SKM-1 treated with dmso at 0.1 percent for 144 hours (cell line): ENCODE measurements at regions not wholly inside any gene's neighbourhood (a gene's known extent, or its start where the extent isn't known, plus 50 kb on each side); places are given as distances from the start of the nearest gene placed in this dataset.

Experiments
- DNase-seq: peaks from one replicate; lab custom pipeline; 2025; ENCODE audit not compliant: unreplicated experiment; lab: John Stamatoyannopoulos, UW

DNA sequence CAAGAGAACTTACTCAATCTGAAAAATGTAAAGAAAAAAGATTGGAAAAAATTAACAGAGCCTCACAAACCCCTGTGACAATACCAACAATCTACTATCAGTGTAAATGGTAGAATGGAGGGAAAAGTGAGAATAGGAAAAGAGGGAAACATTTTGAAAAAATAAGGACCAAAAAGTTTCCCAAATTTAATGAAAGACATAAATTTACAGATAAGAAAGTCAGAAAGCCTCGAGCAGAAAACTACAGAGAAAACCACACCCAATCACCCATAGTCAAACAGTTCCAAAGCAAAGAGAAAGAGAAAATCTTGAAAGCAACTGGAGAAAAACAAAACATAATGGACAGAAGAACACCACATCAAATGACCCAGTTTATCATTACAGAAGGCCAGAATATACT is 142.7 kb upstream of the DIO3 start:
- no peak for DNase-seq

DNA sequence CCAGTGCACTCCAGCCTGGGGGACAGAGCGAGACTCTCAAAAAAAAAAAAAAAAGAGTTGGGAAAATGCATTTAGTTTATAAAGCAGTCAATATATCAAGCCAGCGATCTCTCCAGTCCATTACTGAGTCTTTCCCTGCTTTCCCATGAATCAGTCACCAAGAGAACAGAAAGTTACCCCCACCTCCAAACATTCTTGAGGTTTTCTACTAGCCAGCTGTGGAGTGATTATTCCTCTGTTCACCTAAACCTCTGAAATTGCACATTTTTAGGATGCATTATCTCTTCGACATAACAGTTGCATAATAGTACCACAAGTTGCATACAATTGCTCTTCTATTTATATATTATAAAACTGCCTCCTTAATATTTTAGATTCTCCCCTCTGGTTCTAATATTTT is 134.8 kb upstream of the DIO3 start:
- no peak for DNase-seq

DNA sequence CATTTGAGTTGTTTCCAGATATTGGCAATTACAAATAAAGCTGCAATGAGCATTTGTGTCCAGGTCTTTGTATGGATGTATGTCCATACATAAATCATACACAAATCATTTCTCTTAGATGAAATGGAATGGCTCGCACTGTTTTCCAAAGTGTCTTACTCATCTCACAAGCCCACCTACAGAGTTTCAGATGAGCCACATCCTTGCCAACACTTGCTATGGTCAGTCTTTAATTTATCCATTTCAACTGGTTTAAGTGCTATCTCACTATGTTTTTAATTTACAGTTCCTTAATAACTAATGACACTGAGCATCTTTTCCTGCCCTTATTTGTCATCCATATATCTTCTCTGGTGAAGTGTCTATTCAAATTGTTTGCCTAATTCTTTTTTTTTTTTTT is 132.9 kb upstream of the DIO3 start:
- no peak for DNase-seq

DNA sequence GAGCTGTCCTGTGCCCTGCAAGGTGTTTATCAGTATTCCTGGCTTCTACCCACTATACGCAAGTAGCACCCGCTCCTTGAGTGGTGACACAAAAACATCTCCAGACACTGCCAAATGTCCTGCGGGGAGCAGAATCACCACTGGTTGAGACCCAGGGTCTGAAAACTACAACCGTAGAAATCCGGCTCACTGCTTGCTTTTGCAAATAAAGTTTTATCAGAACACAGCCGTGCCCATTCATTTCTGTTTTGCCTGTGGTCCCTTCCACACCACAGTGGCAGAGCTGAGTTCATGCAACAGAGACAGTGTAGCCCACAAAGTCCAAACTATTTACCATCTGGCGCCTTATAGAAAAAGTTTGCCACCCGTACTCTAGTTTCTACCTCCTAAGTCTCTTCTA is 125.7 kb upstream of the DIO3 start:
- DNase-seq = no peak

DNA sequence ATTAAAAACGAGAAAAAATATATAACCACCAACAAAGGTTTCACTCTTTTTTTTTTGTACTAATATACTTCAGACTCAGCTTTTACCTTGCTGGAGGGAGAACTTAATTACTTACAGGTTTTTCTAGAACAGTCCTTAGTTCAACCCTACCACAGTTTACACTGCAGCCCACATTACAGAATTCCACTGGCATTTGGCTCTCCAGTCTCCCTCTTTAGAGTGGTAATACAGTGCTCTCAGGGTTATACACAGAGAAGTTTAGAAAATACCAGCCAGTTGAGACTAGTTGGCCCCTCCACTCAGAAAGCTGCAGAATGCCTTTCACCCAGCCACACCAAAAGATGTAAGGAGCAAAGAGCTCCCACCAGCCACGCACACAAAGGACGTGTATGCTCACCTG is 122.3 kb upstream of the DIO3 start:
- DNase-seq = no peak

DNA sequence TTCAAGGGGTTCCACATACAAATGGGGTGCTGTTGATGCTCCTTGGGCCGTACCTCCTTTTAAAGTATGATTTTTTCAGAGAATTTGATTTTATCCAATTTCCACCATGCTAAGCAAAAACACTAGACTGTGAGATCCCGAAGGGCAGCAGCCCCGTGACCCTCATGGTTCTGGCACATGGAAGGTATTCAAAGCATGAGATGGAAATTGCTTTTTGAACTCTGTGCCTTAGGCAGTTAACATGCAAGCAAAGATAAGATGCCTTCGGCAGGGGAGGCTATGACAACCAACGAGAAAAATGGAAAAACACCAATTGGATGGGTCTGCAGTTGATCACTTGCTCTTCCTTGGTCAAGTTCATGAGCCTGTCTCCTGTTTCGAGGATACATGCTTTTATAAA is 120.8 kb upstream of the DIO3 start:
- no peak for DNase-seq

DNA sequence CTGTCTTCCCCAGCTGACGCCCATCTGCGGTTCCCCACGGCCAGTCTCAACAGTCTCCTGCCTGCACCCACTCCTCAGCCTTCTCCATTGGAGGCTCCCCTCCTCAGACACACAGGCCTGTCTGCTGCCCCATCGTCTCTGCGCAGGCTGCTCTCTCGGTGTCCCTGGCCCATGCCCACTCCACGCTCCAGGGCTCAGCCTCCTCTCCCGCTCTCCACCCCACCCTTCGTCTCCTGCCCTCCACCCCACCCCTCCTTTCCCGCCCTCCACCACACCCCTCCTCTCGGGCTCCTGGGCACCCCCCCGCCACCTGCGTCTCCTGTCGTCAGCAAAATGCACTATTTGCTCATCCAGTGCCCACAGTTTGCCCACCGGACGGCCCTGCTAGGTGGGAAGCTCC is 119.6 kb upstream of the DIO3 start:
- no peak for DNase-seq

DNA sequence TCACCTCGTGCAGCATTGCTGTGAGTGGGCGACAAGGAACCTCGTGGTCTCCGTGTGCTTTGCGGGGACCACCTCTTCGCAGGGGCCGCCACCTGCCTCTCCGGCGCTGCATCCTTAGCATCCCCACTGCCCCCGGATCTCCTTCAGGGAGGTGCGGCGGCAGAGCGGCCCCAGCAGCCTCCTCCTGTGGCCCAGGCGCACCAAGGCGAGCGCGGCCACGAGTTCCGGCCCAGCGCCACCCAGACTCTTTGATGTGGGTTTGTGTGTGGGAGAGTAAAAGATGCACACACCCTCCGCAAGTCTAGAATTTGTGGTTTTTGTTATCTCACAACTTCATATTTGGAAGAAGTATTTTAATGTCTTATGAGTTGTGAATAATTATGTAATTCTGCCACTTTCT is 118.8 kb upstream of the DIO3 start:
- DNase-seq = no peak

DNA sequence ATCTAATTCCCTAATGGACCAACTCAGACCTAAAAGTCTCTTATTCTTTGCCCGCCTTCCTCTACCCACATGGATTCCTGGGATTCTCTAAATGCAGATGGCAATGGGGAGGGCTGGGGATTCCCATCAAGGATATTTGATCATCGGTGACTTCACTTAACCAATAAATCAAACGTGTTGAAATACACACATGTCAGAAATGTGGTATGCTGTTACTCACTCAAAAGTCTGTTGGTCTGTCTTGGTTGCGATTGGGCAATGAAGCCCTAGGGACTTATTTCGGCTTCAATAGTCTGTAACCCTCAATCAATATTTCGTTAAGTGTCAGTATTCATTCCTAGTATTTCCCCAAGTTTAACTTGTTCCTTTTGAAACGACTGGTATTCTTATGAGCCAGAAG is 117.2 kb upstream of the DIO3 start:
- DNase-seq = no peak

DNA sequence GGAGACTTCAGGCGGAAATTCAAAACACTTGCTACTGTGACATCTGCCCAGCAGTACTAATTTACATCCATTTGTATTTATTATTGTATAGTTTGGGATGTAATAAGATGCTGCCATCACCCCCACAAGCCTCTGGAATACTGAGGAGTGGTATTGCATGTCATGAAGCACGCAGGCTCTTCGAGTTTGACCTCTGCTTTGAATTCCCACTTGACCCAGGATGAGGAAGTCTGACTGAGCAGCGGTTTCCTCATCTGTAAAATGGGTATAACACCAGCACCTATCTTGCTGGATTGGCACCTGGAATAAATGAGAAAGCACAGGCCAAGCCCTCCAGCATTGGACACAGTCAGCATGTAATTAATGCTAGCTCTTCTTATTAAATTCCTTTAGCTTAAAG is 116.0 kb upstream of the DIO3 start:
- no peak for DNase-seq

DNA sequence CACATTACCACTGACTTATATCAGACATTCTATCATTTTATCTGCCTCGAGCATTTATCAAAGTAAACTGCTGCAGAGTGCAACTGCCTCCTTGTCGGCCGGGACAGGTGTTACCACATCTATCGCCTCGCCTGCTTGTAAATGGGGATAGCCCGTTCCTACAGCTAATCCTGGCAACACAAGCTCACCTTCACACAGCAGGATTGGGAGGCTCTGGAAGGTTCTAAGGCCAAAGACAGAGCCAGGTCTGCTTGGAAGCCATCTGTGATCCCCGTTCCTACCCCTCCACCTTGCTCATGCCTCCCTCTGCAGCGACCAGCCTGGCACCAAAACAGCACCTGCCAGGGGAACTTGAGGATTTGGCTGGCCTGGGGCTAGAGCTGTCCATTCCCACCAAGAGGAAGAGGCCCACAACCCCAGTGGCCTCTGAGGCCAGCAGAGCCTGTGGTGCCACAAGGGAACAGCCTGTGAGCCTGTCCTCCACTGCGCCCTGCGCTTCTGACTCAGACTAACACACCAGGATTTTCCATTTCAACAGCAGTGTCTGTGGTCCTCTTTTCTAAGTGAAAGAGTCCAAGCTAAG is 114.8 kb upstream of the DIO3 start:
- DNase-seq = no peak

DNA sequence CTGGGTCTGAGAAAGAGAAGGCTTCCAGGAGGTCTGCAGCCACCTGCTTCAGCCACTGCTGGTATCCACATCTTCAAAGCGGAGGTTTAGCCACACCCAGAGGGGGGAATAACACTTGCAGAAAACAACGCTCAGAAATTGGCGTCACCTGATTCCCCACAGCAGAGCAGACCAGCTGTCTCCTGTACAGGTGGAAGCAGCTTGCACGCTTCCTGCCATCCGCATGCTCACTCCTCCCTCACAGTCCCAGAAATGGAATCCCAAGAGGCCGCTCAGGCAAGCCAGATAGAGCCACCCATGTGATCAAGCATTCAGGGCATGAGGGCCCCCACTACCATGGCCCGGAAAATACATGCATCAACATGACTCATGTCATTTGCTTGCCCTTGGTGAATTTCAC is 112.2 kb upstream of the DIO3 start:
- no peak for DNase-seq

DNA sequence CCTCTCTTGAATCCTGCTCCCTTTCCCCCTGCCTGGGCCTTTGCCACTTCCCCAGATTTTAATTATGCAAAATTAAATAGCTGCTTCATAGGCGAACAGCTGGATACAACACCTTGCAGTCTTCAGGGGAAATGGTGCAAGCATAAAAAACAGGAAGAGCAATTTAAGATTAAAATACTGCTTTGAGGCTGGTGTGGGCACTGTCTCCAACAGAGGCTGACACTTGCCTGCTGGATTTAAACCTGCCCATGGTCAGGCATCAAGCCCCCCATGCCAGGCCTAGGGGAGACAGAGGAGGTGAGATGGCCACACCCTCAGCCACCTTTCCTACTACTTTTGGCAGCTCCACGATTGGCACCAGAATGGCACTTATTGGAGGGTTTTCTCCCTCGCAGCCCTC is 110.1 kb upstream of the DIO3 start:
- DNase-seq = no peak

DNA sequence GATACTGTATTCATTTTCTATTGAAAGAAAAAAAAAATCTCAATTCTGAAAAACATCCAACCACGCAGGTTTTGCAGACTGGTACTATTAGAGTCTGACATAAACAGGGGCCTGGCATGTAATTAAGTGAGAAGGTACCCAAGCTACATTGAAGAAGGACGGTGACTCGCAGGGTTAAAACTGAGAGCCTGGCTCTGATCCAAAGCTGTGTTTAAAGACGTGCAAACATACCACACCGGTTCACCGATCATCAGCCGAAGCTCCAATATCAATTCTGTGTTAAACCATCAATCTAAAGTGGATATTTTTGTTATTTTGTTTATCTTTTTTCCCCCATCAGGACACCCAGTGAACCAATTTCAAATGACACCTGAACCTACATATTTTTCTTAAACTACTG is 108.1 kb upstream of the DIO3 start:
- DNase-seq = no peak

DNA sequence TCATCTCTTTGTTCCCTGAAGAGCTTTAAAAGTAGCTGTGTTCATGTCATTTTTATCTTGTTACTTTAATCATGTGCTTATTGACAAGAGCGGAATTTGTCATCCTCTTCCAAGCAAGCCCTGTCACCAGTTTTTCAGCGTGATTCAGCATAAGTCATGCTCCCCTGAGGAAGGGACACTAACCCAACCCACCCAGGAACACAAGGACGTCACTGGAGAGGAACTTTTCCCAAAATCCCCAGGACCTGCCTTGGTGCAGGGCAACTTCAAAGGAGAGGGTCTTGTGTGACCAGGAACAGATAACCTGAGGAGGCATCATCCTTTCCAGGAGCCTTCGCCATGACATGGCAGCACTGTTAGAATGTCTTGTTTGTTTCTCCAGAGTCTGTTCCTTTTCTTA is 107.1 kb upstream of the DIO3 start:
- no peak for DNase-seq

DNA sequence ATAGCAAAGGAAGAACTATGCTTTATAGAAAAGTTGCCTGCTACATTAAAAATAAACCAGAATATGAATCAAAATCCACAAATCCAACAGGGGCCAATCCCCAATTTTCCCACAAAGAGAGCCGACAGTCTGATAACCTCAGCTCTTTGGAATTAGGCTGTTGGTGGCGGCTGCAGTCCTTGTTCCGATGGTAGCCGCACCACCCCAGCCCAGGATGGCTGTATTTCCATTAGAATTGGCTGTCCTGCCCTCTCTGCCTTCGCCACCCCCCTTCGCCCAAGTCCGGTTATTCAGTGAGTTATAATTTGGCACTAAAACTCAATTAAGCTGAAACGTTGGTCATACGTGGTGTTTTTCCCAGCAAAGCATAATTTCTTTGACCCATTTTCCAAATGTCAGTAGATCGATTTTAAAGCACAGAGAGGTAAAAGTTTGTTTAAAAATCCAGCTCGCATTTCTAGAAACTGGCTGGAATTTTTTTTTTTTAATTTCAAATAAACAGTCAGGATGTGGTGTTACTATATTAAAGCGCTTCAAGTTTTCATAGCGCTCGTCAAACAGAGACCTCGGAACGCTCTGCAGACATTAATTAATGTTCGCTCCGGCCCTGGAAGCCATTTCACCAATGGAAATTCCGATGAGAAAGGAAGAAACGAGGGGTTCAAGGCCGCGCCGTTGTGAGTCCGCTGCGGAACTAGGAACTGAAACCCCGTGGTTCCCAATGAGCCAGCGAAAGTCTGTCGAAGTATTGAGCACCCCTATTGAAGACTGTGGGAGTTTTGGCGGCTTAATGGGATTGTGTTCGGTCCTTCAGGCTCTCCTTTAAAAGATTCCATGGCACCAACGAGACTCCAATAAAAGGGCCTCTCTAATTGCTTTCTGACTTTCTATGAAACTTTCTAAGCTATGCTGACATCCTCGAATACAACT is 104.8 kb upstream of the DIO3 start:
- no peak for DNase-seq

DNA sequence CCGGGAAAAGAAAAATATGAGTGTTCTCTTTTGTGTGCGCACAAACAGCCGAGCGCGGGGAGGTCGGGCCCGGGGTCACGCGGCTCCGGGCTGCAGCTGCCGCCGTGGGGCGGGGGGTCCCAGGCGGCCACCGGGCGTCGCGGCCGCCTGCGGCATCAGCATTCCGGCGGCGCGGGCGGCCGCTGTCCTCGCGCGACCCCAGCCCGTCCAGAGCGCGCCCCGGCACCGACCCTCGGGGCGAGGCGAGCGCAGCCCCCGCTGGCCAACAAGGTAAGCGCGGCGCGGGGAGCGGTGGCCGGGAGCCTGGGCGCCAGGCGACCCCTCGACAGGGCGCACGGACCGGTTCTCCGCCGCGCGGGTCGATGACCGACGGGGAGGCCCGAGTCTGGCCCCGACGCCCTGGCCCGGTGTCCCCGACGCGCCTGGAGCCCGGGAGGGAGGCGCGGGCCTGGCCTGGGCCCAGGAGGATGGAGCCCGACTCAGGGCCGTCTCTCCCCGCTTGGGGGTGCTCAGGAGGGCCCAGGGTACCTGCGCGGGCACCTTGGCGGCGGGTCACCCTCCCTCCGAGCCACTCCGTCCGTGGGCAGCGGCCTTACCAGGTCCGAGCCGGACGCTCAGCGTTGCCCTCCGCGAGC is 103.9 kb upstream of the DIO3 start:
- DNase-seq = no peak

DNA sequence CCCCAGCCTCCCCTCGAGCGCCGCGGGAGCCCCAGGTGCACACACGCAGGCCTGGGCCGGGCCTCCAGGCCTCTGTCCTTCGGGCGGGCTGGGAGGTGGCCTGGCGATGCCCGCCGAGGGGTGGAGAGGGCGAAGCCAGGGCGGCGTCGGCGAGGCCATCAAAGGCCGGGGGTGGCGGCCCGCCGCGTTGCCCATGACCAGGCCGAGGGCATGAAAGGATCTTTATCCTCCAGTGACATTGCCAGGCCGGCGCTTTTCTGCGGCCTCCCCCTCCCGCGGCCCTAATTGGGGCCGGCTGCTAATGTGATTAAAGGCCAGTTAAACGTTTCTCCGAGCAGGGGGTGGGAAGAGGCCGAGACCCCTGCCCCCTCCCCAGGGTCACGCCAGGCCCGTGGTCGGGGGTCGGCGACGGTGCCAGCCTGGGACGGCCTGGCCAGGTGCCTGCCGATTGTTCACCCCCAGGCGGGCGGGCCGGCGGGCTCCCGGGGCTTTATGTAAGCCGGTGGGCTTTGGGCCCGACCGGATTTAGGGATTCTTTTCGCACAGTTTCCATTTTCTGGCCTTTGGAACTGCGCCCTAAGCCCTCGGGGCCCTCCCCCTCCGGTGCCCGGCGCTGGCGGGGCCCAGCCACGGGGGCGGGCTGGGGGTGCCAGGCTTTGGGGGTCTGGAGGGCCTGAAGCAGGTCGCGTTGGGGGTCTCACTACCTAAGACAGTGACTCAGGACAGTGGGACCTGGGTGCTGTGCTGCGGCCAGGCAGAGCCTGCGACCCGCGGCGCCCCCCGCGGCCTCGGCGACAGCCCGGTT is 103.2 kb upstream of the DIO3 start:
- DNase-seq = no peak

DNA sequence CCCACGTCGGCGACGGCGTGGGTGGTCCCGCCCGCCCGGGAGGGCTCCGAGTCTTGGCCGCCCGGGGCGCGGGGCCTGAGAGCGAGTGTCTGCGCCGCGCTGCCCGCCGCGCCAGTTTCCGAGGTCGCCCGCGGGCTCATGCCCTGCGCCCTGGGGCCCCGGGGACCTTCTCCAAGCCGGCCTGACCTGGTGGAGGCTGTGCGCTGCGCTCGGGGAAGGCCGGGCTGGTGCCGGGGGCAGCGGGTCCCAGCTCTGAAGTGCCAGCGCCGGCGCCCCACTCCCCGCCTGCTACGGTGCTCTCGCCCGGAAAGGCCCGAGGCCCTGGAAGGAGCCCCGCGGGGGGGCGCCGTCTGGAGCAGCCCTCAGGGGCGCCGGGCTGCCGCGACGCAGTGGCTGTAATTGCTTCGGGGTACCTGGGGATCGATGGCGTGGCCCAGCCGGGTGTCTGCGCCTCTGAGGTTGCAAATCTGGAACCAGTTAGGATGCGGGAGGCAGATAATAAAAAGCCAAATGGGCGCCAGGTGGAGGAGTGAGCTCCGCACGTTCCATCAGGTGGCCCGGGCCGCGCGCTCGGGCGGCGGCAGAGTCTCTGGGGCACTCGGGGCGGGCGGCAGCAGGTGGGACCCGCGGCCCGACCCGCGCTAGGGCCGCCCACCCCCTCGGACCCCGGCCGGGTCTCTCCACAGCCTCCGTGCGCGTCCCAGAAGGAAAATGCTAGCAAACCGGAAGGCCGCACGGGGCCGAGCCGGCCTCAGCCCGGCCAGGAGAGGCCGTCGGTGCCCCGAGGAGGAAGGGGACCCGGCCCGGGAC is 102.3 kb upstream of the DIO3 start:
- DNase-seq = no peak

DNA sequence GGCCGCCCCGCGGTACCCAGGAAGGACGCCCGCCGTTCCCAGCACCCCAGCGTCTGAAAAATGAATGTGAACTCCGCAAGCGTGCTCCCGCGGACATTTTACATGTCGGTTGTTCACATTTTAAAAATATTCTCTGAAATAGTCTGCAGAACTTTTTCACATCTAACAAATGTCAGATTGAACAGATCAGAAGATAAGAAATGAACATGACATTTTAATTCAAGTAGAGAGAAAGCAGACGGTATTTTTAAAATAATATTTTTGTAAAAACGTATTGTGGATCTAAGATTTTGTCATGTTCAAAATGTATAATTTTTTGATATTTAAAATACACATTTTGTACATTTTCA is 101.8 kb upstream of the DIO3 start:
- no peak for DNase-seq

DNA sequence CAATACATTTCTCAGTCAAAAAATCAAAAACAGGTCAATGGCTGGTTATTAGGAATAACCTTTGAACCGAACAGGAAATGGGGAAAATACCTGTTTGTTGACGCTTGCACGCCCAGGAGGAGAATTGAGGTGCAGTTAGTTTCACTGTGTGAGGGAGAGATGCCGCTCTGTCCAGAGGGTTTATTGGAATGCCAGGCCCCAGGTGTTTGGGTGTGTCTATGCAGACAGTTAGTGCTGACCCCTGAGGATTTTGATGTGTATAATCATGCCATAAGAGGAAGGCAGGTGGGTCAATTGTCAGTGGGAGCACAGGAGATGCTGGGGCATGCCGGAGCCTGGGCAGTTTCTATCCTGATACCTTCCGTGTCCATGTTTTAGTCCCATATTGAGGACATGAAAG is 100.8 kb upstream of the DIO3 start:
- no peak for DNase-seq
